Muscle layer of colon (tissue), 2 donors: ENCODE measurements at regions not wholly inside any gene's neighbourhood (a gene's known extent, or its start where the extent isn't known, plus 50 kb on each side); places are given as distances from the start of the nearest gene placed in this dataset.

Experiments used
- H3K27ac ChIP-seq: one replicate; pipeline ENCODE4 v1.7.0; 2013; ENCODE audit warnings: low read depth, mild to moderate bottlenecking, low read length, moderate library complexity
- H3K27me3 ChIP-seq, 2 donors: one replicate each; pipeline ENCODE4 v1.7.0; 2013; ENCODE audit warnings: low read length in 2 of 2, mild to moderate bottlenecking in 2 of 2; ENCODE audit not compliant: insufficient read depth in 2 of 2, control insufficient read depth in 1 of 2
- H3K36me3 ChIP-seq: one replicate; pipeline ENCODE4 v1.7.0; 2013; ENCODE audit warnings: mild to moderate bottlenecking, low read length; ENCODE audit not compliant: insufficient read depth
- H3K4me1 ChIP-seq: one replicate; pipeline ENCODE4 v1.7.0; 2013; ENCODE audit warnings: mild to moderate bottlenecking, low read length; ENCODE audit not compliant: insufficient read depth
- H3K4me3 ChIP-seq, 2 donors: one replicate each; pipeline ENCODE4 v1.7.0; 2013; ENCODE audit warnings: low read length in 2 of 2, low read depth in 1 of 2, mild to moderate bottlenecking in 1 of 2, moderate library complexity in 1 of 2
- H3K9ac ChIP-seq: one replicate; pipeline ENCODE4 v1.7.0; 2013; ENCODE audit warnings: low read length
- H3K9me3 ChIP-seq: one replicate; pipeline ENCODE4 v1.7.0; 2013; ENCODE audit warnings: mild to moderate bottlenecking, low read length
- donor health status: abdominal sarcoma.
- donor health status: Adenocarcinoma of cecum.

DNA sequence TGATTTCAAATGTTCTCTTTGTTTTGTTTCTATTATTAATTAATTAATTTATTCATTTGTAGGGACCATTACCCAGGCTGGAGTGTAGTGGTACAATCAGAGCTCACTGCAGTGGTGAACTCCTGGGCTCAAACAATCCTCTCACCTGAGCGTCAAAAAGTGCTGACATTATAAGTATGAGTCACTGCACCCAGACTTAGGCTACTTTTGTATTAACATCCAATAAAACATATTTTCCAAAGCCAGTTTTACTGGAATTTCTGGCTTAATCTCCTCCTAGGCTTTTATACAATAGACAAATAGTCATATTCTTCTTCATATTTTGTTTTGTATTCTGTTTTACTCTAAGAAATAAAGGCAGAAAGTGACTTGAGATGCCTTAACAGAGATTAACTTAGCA lies 749.6 kb downstream of the SLC16A7 start:
- no peak overlapping the region for H3K9ac ChIP-seq
- no peak overlapping the region for H3K27ac ChIP-seq
- no peaks in the 10 kb centered on the region for H3K36me3 ChIP-seq
- no peak overlapping the region for H3K4me3 ChIP-seq
- H3K9me3 ChIP-seq = no peaks in the 10 kb centered on the region
- no peaks in the 10 kb centered on the region for H3K4me1 ChIP-seq
- no peaks in the 10 kb centered on the region for H3K27me3 ChIP-seq

DNA sequence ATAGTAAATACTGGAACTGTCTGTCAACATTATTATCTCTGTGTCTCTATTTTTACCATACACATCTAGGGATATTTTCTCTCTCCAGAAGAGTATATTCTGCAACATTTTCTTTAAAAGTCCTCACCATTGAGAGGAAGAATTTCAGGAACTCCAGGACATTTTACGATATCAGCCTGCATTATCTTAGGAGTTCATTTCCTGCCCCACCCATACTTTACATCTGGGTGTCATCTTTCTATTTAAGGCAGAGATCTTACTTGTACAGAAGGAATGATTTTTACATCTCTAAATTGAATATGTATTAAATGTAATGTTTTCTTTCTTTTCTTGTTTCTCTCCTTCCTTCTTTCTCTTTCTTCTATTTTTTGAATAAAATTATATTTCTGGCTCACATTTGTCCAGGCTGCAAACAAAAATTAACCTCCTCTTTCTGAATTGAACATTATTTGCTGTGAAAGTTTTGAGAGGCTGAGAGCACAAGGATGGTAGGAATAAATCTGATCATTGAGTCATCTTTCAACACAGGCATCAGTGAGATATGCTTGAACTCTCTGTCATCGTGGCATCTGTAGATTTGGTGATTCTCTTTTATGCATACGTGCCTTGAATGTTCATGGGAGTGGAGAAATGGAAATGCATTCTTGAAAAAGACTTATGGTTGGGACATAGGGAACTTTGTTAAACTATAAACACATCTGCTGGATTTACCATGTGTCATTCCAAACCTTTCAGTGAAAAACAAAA lies 753.6 kb downstream of the SLC16A7 start:
- Histone ChIP-seq H3K9ac (no peak overlapping the region), H3K27me3 (no peaks in the 10 kb centered on the region), H3K9me3 (no peaks in the 10 kb centered on the region), H3K4me3 (no peak overlapping the region), H3K36me3 (no peaks in the 10 kb centered on the region), H3K27ac (no peak overlapping the region), H3K4me1 (no peaks in the 10 kb centered on the region)

DNA sequence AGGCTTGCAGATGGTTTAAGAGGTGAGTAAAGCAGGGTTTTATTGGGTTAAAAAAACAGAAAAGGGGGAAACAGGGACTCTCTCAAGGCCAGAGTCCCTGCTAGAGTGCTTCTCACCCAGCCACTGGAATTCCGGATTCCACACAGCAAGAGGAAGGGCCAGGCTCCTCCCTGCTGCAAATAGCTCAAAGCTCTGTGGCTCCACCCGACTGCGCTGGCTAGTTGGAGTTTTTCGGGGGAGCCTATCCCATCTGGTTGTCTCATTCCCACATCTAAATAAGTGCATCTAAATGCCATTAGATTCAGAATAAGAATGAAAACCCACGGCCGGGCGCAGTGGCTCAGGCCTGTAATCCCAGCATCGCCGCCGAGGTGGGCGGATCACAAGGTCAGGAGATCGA lies 791.5 kb downstream of the SLC16A7 start:
- no peaks in the 10 kb centered on the region for H3K4me1 ChIP-seq
- no peak overlapping the region for H3K27ac ChIP-seq
- no peaks in the 10 kb centered on the region for H3K36me3 ChIP-seq
- no peaks in the 10 kb centered on the region for H3K27me3 ChIP-seq
- H3K9me3 ChIP-seq = no peaks in the 10 kb centered on the region
- no peak overlapping the region for H3K4me3 ChIP-seq
- H3K9ac ChIP-seq = no peak overlapping the region

DNA sequence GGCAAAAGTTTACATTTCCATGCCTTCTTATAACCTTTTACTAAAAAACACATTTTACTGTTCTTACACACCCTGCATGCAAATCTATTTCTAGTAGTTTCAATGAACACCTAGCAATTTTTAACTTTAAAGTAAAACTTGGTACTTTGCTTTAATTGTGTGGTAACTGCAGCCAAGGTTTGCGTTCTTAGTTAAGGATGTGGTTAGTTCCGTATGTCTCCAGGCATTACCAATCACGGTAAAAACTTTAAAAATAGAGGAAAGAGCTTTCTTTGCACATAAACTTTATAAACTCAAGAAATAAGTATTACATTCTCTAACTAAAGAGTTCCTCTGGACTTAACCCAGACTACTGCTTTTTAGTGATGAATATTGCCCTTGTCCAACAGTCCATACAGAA lies 795.2 kb downstream of the SLC16A7 start:
- Histone ChIP-seq H3K9me3 (no peaks in the 10 kb centered on the region), H3K27me3 (no peaks in the 10 kb centered on the region), H3K4me1 (no peaks in the 10 kb centered on the region), H3K9ac (no peak overlapping the region), H3K36me3 (no peaks in the 10 kb centered on the region), H3K4me3 (no peak overlapping the region), H3K27ac (no peak overlapping the region)

DNA sequence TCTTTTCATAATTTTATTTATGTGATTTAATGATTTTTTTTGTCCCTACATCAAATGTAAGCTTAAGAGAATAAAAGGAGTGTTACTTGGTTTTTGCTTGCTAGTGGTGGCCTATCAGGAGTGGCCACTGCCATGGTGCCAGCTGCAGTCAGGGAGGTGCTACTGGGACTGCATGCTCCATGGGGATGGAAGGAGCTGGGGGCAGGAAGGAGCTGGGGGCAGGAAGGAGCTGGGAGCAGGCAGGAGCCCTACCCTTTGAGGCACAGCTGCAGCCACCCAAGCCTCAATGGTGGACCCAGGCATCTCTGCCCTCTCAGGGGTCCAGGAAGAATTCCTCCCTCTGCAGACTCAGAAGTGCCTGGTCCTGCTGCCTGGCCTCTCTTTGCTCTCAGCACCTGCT lies 796.0 kb downstream of the SLC16A7 start:
- no peaks in the 10 kb centered on the region for H3K4me1 ChIP-seq
- H3K9me3 ChIP-seq = no peaks in the 10 kb centered on the region
- no peak overlapping the region for H3K9ac ChIP-seq
- H3K36me3 ChIP-seq = no peaks in the 10 kb centered on the region
- no peaks in the 10 kb centered on the region for H3K27me3 ChIP-seq
- H3K27ac ChIP-seq = no peak overlapping the region
- no peak overlapping the region for H3K4me3 ChIP-seq

DNA sequence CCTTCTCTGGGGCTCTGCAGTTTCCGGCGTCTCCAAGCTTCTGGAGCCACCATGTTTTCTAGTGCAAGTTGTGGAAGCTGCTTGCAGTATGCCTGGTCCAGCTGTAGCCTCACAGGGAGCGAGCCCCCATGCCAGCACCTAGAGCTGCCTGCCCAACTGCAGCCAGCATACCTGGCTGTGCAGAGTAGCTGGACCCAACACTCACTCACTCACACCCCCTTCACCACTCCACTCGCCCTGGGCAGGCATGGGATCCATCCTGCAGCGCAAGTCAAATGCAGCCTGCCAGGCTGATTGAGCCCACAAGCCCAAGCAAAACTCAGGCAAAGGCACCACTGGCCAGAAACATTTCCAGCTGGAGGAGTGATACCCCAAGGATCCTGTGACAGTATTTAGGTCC lies 797.3 kb downstream of the SLC16A7 start:
- no peak overlapping the region for H3K27ac ChIP-seq

DNA sequence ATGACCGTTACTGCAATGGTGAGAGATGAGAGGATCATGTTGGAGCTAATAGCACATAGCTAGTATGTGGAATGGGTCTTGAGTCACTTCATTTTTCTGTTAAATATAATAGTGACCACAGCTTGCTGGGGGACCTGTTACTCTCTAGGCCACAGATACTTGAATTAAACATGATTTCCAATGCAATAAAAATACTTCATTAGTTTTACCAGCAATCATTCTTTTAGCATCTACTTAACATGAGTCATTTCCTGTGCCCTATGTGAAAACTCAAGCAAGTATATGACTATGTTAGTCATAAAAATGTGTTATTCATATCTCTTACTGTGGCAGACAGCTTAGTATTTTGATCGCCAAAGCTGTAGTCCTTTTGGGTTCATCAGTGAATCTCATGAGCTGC lies 798.8 kb downstream of the SLC16A7 start:
- no peaks in the 10 kb centered on the region for H3K4me1 ChIP-seq
- no peak overlapping the region for H3K27ac ChIP-seq
- H3K27me3 ChIP-seq = no peaks in the 10 kb centered on the region
- no peak overlapping the region for H3K4me3 ChIP-seq
- H3K9ac ChIP-seq = no peak overlapping the region
- H3K9me3 ChIP-seq = no peaks in the 10 kb centered on the region
- H3K36me3 ChIP-seq = no peaks in the 10 kb centered on the region

More for the DNA sequence above, 797.3 kb downstream of the SLC16A7 start:
- Histone ChIP-seq H3K4me1 (no peaks in the 10 kb centered on the region), H3K9me3 (no peaks in the 10 kb centered on the region), H3K9ac (no peak overlapping the region), H3K27me3 (no peaks in the 10 kb centered on the region), H3K36me3 (no peaks in the 10 kb centered on the region), H3K4me3 (no peak overlapping the region)

DNA sequence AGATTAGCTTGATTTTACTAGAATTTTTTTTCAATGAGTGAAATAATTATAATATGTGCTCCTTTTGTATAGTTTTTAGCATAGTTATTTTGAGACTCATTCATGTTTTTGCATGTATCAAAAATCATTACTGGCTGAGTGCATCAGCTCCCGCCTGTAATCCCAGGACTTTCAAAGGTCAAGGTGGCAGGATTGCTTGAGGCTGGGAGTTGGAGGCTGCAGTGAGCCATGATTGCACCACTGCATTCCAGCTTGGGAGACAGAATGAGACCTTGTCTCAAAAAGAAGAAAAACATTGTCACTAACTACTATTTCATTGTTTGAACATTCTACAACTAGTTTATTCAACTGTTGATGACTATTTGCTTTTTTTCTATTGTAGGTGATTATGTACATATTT lies 802.7 kb downstream of the SLC16A7 start:
- H3K27me3 ChIP-seq = no peaks in the 10 kb centered on the region
- H3K36me3 ChIP-seq = no peaks in the 10 kb centered on the region
- no peak overlapping the region for H3K9ac ChIP-seq
- H3K4me3 ChIP-seq = no peak overlapping the region
- no peak overlapping the region for H3K27ac ChIP-seq
- no peaks in the 10 kb centered on the region for H3K9me3 ChIP-seq
- no peaks in the 10 kb centered on the region for H3K4me1 ChIP-seq

DNA sequence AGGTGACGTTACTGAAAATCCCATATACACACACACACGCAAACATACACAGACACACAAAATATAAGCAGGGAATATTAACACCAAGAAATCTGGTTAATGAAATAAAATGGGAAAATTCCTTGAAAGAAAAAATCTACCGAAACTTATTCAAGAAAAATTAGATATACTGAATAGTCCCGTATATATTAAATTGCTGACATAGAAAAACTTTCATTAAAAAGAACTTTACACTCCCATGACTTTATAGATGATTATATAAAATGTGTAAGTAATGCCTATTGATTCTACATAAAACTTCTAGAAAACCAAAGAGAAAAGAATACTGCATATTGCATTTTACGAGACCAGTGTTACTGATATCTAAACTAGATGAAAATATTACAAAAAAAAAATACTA lies 803.2 kb downstream of the SLC16A7 start:
- H3K9me3 ChIP-seq = no peaks in the 10 kb centered on the region
- H3K27me3 ChIP-seq = no peaks in the 10 kb centered on the region
- no peaks in the 10 kb centered on the region for H3K4me1 ChIP-seq
- H3K36me3 ChIP-seq = no peaks in the 10 kb centered on the region
- no peak overlapping the region for H3K27ac ChIP-seq
- no peak overlapping the region for H3K4me3 ChIP-seq
- no peak overlapping the region for H3K9ac ChIP-seq

DNA sequence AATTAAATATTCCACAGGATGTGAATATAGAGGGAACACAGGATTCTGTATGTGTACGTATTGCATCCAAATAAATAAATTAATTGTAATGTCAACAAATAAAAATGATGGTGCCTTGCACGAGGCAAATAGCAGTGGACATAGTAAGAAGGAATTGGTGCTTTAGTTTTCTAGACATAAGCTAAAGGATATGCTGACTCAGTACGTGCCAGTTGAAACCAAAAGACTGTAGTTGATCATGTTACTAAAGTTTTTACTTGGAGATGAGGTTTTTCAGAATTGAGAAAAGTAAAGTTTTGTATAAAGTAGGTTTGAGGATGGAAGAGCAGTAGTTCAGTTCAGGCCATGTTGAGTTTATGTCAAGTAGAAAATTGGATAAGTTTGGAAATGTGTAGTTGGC lies 807.2 kb downstream of the SLC16A7 start:
- Histone ChIP-seq H3K4me1 (no peaks in the 10 kb centered on the region), H3K9me3 (no peaks in the 10 kb centered on the region)

DNA sequence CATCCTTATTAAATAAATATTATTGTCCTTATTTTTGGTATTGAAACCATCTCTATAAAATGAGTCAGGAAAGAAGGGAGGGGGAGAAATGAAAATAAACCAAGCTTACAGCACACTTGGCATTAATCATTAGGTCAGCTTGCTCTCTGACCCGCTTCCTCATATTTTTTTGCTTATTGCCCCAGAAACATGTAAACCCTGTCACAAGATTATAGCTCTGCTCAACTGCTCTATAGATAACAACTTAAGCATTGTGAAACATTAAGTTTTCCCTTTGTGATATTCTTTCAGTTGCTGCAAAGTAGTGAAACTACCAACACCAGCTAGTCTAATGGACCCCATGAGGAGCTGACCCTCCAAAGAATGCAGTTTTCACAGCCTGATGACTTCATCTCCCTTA lies 819.5 kb downstream of the SLC16A7 start:
- Histone ChIP-seq H3K27me3 (no peaks in the 10 kb centered on the region), H3K9me3 (no peaks in the 10 kb centered on the region), H3K4me1 (no peaks in the 10 kb centered on the region), H3K9ac (no peak overlapping the region), H3K36me3 (no peaks in the 10 kb centered on the region), H3K4me3 (no peak overlapping the region), H3K27ac (no peak overlapping the region)

More for the DNA sequence above, 807.2 kb downstream of the SLC16A7 start:
- no peak overlapping the region for H3K9ac ChIP-seq
- H3K36me3 ChIP-seq = no peaks in the 10 kb centered on the region
- no peak overlapping the region for H3K4me3 ChIP-seq
- no peaks in the 10 kb centered on the region for H3K27me3 ChIP-seq
- no peak overlapping the region for H3K27ac ChIP-seq

DNA sequence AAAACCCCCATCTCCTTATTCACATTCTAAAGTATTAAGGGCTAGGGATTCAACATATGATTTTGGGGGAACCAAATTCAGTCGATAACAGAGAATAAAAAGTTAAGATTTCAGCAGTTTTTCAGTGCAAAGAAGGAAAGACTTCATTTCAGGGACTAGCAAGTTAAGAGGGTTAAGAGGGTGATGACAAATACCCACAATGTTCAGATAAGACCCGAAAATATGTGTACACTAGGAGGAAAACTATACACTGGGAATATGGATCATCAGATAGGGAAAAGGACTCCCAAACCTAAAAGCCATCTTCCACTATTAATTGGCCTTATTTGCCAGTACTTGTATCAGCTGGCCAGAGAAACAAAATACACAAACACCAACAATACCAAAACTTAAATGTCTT lies 824.2 kb downstream of the SLC16A7 start:
- no peak overlapping the region for H3K4me3 ChIP-seq
- no peak overlapping the region for H3K27ac ChIP-seq
- H3K9ac ChIP-seq = no peak overlapping the region
- H3K4me1 ChIP-seq = no peaks in the 10 kb centered on the region
- no peaks in the 10 kb centered on the region for H3K9me3 ChIP-seq
- H3K27me3 ChIP-seq = no peaks in the 10 kb centered on the region
- no peaks in the 10 kb centered on the region for H3K36me3 ChIP-seq
